NK-92 treated with Interleukin-12 subunit alpha and Interleukin-12 subunit beta, amount 100 ng/mL, for 24 hours (cell line): ENCODE measurements at regions not wholly inside any gene's neighbourhood (a gene's known extent, or its start where the extent isn't known, plus 50 kb on each side); places are given as distances from the start of the nearest gene placed in this dataset.

Experiments
- DNase-seq: peaks from one replicate; lab custom pipeline; 2025; lab: John Stamatoyannopoulos, UW

- no peak for DNase-seq
Observed at GRCh38 chr12:93154753-93155480, 222.8 kb upstream of the NUDT4 start.

- DNase-seq, result no peak
Observed at GRCh38 chr12:93156086-93156716, 221.5 kb upstream of the NUDT4 start.

DNA sequence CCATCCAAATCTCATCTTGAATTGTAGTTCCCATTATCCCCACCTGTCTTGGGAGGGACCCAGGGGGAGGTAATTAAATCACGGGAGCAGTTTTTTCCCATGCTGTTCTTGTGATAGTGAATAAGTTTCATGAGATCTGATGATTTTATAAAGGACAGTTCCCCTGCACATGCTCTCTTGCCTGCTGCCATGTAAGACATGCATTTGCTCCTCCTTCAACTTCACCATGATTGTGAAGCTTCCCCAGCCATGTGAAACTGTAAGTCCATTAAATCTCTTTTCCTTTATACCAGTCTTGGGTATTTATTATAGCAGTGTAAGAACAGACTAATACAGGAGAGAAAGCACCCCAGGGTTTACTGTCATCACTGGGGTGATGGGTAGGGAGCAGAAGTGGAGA lies 220.4 kb upstream of the NUDT4 start:
- no peak for DNase-seq

DNA sequence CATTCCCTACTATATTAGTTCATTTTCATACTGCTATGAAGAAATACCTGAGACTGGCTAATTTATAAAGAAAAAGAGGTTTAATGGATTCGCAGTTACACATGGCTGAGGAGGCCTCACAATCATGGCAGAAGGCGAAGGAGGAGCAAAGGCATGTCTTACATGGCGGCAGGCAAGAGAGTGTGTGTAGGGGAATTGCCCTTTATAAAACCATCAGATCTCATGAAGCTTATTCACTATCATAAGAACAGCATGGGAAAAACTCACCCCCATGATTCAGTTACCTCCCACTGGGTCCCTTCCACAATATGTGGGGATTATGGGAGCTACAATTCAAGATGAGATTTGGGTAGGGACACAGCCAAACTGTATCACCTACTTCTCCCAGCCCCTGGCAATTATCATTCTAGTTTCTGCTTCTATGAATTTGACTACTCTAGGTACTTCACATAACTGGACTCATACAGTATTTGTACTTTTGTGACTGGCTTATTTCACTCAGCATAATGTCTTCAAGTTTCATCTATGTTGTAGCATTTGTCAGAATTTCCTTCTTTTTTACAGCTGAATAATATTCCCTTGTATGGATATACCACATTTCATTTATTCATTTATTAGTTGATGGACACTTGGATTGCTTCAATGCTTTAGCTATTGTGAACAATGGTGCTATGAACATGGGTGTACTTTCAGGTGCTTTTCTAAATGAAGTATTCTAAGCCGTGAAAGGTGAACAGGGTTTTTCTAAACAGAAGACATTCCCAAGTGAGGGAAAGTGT lies 219.5 kb upstream of the NUDT4 start:
- no peak for DNase-seq

GRCh38 chr12:93163260-93164036 lies 214.3 kb upstream of the NUDT4 start:
- DNase-seq, result no peak

- DNase-seq, result no peak
Observed at GRCh38 chr12:93164103-93164880, 213.4 kb upstream of the NUDT4 start.

GRCh38 chr12:93165384-93165932 lies 212.3 kb upstream of the NUDT4 start:
- no peak for DNase-seq

DNA sequence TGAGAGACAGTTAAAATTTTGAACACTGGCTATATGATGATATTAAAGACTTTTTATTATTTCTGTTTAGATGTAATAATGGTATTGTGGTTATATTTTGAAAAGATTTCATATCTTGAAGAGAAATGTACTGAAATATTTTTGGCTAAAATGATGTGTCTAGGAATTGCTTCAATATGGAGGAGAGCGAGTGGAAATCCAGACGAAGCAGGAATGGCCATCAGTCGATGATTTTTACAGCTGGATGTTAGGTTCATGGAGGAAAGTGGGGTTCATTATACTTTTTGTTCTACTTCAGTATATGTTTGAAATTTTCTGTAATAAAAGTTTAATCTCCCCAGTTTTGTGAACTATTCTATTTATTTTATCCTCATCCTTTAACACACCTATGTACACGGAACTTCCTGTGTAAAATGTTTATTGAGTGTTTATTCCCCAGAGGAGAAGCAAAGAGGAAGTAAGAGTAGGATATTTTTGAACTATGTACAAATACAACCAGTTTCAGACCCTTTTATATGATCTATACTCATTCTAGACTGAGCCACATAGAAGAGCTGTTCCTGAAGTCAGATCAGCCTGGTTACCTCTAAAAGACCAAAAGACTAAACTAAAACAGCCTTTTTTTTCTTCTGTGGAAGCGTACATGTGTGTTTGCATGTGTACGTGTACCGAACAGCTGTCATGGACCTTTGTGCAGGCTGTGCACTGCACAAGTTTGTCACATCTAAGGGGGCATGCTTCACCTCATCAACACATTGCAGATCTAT lies 211.0 kb upstream of the NUDT4 start:
- no peak for DNase-seq

GRCh38 chr12:93167331-93167730 lies 210.4 kb upstream of the NUDT4 start:
- no peak for DNase-seq

- no peak for DNase-seq
Observed at GRCh38 chr12:93167841-93168492, 209.8 kb upstream of the NUDT4 start.

GRCh38 chr12:93168751-93169150 lies 209.0 kb upstream of the NUDT4 start:
- DNase-seq, result no peak

DNA sequence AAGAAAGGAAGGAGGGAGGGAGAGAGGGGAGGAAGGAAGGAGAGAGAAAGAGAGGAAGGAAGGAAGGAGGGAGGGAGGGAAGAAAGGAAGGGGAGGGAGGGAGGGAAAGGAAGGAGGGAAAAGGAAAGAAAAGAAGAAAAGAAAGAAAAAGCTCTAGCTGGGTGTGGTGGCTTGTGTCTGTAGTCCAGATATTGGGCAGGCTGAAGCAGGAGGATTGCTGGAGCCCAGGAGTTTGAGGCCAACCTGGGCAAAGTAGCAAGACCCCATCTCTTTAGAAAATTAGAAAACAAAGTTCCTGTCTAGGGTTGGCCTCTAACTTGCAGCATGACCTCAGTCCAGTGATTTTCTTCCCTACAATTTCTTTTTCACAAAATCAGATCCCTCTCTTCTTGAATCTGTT lies 208.2 kb upstream of the NUDT4 start:
- no peak for DNase-seq

DNA sequence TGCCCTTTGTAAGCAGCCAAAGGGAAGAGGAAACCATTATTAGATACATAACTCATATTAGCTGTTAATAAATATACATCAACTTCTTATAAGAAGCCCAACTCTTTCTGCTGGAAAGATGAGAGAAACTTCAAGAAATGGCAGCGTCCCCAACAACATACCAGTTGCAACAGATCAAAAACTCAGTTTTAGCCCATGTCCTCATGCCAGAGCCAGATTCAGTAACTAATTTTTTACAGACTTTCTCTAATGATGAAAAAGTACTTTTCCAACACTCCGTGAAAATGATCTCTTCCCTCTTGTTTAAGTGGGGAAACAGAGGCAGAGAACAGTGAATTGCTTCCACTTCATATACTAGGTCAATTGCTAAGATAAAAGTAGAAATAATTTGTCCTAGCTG lies 206.8 kb upstream of the NUDT4 start:
- no peak for DNase-seq

- no peak for DNase-seq
Observed at GRCh38 chr12:93173178-93173957, 204.4 kb upstream of the NUDT4 start.

GRCh38 chr12:93174048-93174447 lies 203.7 kb upstream of the NUDT4 start:
- DNase-seq, result no peak

- DNase-seq, result no peak
Observed at GRCh38 chr12:93174473-93174872, 203.3 kb upstream of the NUDT4 start.

- no peak for DNase-seq
Observed at GRCh38 chr12:93176165-93176564, 201.6 kb upstream of the NUDT4 start.

DNA sequence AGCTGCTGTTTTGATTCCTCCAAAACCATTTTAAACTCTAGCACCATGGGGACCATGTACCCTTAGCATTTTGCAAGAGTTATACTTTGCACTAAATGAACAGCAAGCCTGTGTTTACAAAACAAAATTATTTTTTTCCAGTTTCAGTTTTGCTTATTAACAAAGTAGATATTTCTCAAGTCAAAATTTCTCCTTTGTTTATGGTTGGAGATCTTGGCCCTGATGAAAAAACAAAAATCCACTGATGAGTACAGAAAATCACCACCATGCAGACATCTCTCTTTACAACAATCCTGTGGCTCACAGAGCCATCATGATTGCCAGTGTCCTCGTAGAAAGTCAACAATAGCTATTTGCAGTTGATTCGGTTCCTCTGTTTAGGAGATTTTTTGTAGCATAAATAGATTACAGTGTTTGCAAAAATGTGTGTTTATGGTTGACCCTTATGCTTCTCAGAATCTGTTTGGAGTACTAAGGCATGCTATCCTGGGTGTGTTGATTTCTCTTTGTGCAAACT lies 201.1 kb upstream of the NUDT4 start:
- no peak for DNase-seq
